GM23338 (cell line): ENCODE measurements at regions not wholly inside any gene's neighbourhood (a gene's known extent, or its start where the extent isn't known, plus 50 kb on each side); places are given as distances from the start of the nearest gene placed in this dataset.

Experiments
- ATAC-seq: fragments of 200-7000 bp; cut with Tn5 transposase; 3 replicates; pipeline ENCODE4 v1.9.1; 2020
- DNase-seq: peaks from one replicate; pipeline ENCODE4 v3.0.0-alpha.2; 2015; ENCODE audit warnings: low spot score
- H2AFZ ChIP-seq: fragments of 200-600 bp; sonication (generic); 2 replicates; pipeline ENCODE4 v1.8.0; 2016; ENCODE audit warnings: antibody characterized with exemption, mild to moderate bottlenecking, moderate library complexity
- H3F3A ChIP-seq: fragments of 200-600 bp; sonication (generic); replicated peaks from 2 replicates; pipeline ENCODE4 v1.8.0; 2017; ENCODE audit warnings: antibody characterized with exemption, mixed run types, low read depth
- H3K27ac ChIP-seq: fragments of 200-600 bp; sonication (generic); 2 replicates; pipeline ENCODE4 v1.6.1; 2016; ENCODE audit warnings: low read depth
- H3K27me3 ChIP-seq: fragments of 200-600 bp; sonication (generic); 2 replicates; pipeline ENCODE4 v1.8.0; 2016; ENCODE audit warnings: mild to moderate bottlenecking, mixed run types, moderate library complexity; ENCODE audit not compliant: insufficient read depth
- H3K36me3 ChIP-seq: fragments of 200-600 bp; sonication (generic); 2 replicates; pipeline ENCODE4 v1.8.0; 2016; ENCODE audit warnings: mild to moderate bottlenecking; ENCODE audit not compliant: insufficient read depth
- H3K4me1 ChIP-seq: fragments of 200-600 bp; sonication (generic); 2 replicates; pipeline ENCODE4 v1.8.0; 2016; ENCODE audit warnings: mild to moderate bottlenecking, moderate library complexity; ENCODE audit not compliant: insufficient read depth
- H3K4me2 ChIP-seq: fragments of 200-600 bp; sonication (generic); 2 replicates; pipeline ENCODE4 v1.7.1; 2017; ENCODE audit warnings: mixed run types
- H3K4me3 ChIP-seq: fragments of 200-600 bp; sonication (generic); 2 replicates; pipeline ENCODE4 v1.6.1; 2016; ENCODE audit warnings: mixed run types
- H3K79me2 ChIP-seq: fragments of 200-600 bp; sonication (generic); replicated peaks from 2 replicates; pipeline ENCODE4 v1.8.0; 2017; ENCODE audit warnings: mild to moderate bottlenecking; ENCODE audit not compliant: insufficient read depth
- H3K9me2 ChIP-seq: fragments of 200-600 bp; sonication (generic); 2 replicates; pipeline ENCODE4 v1.8.0; 2017; ENCODE audit not compliant: insufficient read depth
- H4K20me1 ChIP-seq: fragments of 200-600 bp; sonication (generic); replicated peaks from 2 replicates; pipeline ENCODE4 v1.8.0; 2017; ENCODE audit warnings: mild to moderate bottlenecking; ENCODE audit not compliant: insufficient read depth
- H3K27ac Mint-ChIP-seq: 2 replicates; pipeline ENCODE4 v1.8.0; 2020; ENCODE audit warnings: inconsistent platforms, mild to moderate bottlenecking, moderate library complexity, mixed read lengths
- H3K27me3 Mint-ChIP-seq: 3 replicates; pipeline ENCODE4 v1.8.0; 2022; ENCODE audit warnings: low read depth, mild to moderate bottlenecking, moderate library complexity, mixed read lengths, inconsistent platforms; ENCODE audit not compliant: insufficient read depth, poor library complexity
- H3K36me3 Mint-ChIP-seq: 3 replicates; pipeline ENCODE4 v1.8.0; 2021; ENCODE audit warnings: low read depth, mild to moderate bottlenecking, inconsistent platforms, moderate library complexity, mixed read lengths
- H3K4me1 Mint-ChIP-seq: 3 replicates; pipeline ENCODE4 v1.8.0; 2020; ENCODE audit warnings: mild to moderate bottlenecking, inconsistent platforms, mixed read lengths
- H3K4me3 Mint-ChIP-seq: 3 replicates; pipeline ENCODE4 v1.8.0; 2021; ENCODE audit warnings: moderate library complexity, mild to moderate bottlenecking, inconsistent platforms, mixed read lengths
- H3K9me3 Mint-ChIP-seq: 3 replicates; pipeline ENCODE4 v1.8.0; 2020; ENCODE audit warnings: moderate library complexity, mild to moderate bottlenecking, inconsistent platforms, mixed read lengths
- CREB1 ChIP-seq: fragments of 250-450 bp; sonication (Bioruptor Pico); IDR thresholded peaks from 2 replicates; pipeline ENCODE4 v1.5.0; 2020; ENCODE audit warnings: low read depth, mild to moderate bottlenecking, moderate library complexity
- EZH2 ChIP-seq: fragments of 200-600 bp; sonication (generic); IDR thresholded peaks from one replicate; pipeline ENCODE4 v1.8.0; 2017; ENCODE audit warnings: antibody characterized with exemption, mild to moderate bottlenecking, low read depth; ENCODE audit not compliant: unreplicated experiment
- EZH2phosphoT487 ChIP-seq: fragments of 200-600 bp; sonication (generic); IDR thresholded peaks from one replicate; pipeline ENCODE4 v1.8.1; 2018; ENCODE audit warnings: antibody characterized with exemption; ENCODE audit not compliant: unreplicated experiment
- JUNB ChIP-seq: IDR thresholded peaks from one replicate; pipeline ENCODE4 v1.6.1; 2016; ENCODE audit warnings: antibody characterized with exemption; ENCODE audit not compliant: unreplicated experiment
- NANOG ChIP-seq: IDR thresholded peaks from 2 replicates; pipeline ENCODE4 v1.6.1; 2016; ENCODE audit warnings: antibody characterized with exemption, borderline replicate concordance
- POLR2AphosphoS5 ChIP-seq: IDR thresholded peaks from 2 replicates; pipeline ENCODE4 v1.6.1; 2016; ENCODE audit warnings: antibody characterized with exemption, low read depth
- STAT1 ChIP-seq: IDR thresholded peaks from one replicate; pipeline ENCODE4 v1.6.1; 2016; ENCODE audit warnings: antibody characterized with exemption; ENCODE audit not compliant: unreplicated experiment
- ZNF114 ChIP-seq: fragments of 250-450 bp; sonication (Bioruptor Pico); IDR thresholded peaks from 2 replicates; pipeline ENCODE4 v1.5.0; 2020; ENCODE audit warnings: mild to moderate bottlenecking, moderate library complexity
- ZNF331 ChIP-seq: fragments of 250-450 bp; sonication (Bioruptor Pico); IDR thresholded peaks from 2 replicates; pipeline ENCODE4 v1.5.0; 2020; ENCODE audit warnings: low read depth, mild to moderate bottlenecking, moderate library complexity
- TF ChIP-seq, protein P1 (sequence below): IDR thresholded peaks from 2 replicates; pipeline ENCODE4 v1.6.1; 2016; ENCODE audit warnings: antibody characterized with exemption
- TF ChIP-seq, protein P2 (sequence below): IDR thresholded peaks from one replicate; pipeline ENCODE4 v1.6.1; 2018; ENCODE audit warnings: antibody characterized with exemption; ENCODE audit not compliant: unreplicated experiment
- TF ChIP-seq, protein P3 (sequence below), 2 experiments: fragments of 200-600 bp in 1 of 2; sonication (generic) in 1 of 2; conservative IDR thresholded peaks; 2 replicates each; pipeline versions ENCODE4 v1.5.1 to v1.6.1; 2016 to 2017; ENCODE audit warnings: antibody characterized with exemption in 2 of 2, low read depth in 2 of 2, mild to moderate bottlenecking in 2 of 2, moderate library complexity in 1 of 2

DNA sequence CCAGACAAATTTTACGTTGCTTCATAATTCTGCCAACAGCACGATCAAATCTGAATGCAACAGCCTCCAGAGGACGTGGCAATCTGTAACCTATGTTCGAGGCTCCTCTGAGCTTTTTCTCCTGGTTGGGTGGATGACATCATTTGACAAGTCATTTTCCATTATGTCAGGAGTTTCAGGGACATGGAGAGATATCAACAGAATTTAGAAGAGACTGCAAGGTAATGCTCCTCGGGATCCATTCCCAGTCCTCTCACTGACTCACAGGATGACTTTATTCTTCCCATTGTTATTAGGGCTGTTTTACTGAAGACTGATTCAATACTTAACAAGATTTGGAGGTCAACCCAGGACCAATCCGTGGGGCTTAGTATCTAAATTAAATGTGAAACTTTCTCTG lies 72.5 kb upstream of the RNF152 start (continued):
- TF ChIP-seq ZNF114 (no peak), CREB1 (CRISPR knock-in tag) (no peak)

DNA sequence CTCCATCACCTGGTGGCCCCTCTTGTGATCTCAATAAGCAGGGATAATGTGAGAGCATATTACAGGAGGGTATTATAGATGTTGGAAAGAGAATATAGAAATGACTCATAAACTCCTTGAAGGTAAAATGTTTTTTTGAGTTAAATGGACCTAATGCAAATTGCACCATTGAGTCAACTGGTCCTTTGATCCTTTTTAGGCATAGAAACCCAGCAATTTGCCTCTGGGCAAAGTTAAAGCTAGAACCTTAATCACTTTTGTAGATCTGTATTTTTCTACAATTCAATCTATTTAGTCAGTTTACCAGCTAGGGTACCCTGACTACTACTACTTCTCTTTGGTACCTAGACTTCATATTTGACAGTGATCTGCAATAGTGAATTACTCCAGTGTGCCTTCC lies 71.8 kb upstream of the RNF152 start:
- no peaks in the 10 kb centered on the region for H3K36me3 Mint-ChIP-seq
- Histone ChIP-seq H3K9me2 (0 out of 2 replicates have a peak, but pooled peaks cover 4% of the 10 kb centered on the region), H3K27ac (no peak overlapping the region), H3K4me3 (no peak overlapping the region), H3K4me1 (no peaks in the 10 kb centered on the region), H4K20me1 (no peaks in the 10 kb centered on the region), H2AFZ (no peak overlapping the region), H3F3A (no peaks in the 10 kb centered on the region), H3K27me3 (no peaks in the 10 kb centered on the region), H3K36me3 (no peaks in the 10 kb centered on the region), H3K4me2 (no peak overlapping the region), H3K79me2 (no peaks in the 10 kb centered on the region)
- DNase-seq: no peak
- no peak for TF ChIP-seq EZH2phosphoT487
- TF ChIP-seq, protein P1, sequence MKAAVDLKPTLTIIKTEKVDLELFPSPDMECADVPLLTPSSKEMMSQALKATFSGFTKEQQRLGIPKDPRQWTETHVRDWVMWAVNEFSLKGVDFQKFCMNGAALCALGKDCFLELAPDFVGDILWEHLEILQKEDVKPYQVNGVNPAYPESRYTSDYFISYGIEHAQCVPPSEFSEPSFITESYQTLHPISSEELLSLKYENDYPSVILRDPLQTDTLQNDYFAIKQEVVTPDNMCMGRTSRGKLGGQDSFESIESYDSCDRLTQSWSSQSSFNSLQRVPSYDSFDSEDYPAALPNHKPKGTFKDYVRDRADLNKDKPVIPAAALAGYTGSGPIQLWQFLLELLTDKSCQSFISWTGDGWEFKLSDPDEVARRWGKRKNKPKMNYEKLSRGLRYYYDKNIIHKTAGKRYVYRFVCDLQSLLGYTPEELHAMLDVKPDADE: no peak
- H3K9me3 Mint-ChIP-seq: no peaks in the 10 kb centered on the region; the same call in 2 of the 3 replicates
- ATAC-seq: no peak
- no peak overlapping the region for H3K4me3 Mint-ChIP-seq
- no peak overlapping the region for H3K27ac Mint-ChIP-seq
- no peaks in the 10 kb centered on the region for H3K27me3 Mint-ChIP-seq
- no peaks in the 10 kb centered on the region for H3K4me1 Mint-ChIP-seq

DNA sequence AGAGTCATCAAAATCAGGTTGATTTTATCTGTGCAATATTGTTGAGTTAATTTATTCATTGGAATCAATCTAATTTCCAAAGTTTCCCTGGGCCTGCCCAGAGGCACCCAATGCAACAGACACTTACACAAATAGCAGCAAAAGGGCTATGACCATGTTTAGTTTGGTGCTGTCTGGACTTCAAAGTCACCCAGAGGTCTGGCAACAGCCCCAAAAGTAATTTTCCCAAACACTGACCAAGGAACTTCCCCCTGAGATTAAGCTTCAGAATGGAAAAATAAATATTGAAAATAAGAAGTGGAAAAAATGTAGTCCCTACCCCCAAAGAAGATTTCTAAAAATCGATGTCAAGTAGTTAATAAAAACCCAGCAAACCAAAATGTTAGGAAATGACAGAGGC lies 70.9 kb upstream of the RNF152 start:
- H3K27ac ChIP-seq: no peak overlapping the region
- ATAC-seq: no peak
- H3K4me1 Mint-ChIP-seq: no peaks in the 10 kb centered on the region
- no peaks in the 10 kb centered on the region for H3F3A ChIP-seq
- H4K20me1 ChIP-seq: no peaks in the 10 kb centered on the region
- H3K36me3 ChIP-seq: no peaks in the 10 kb centered on the region
- H3K27ac Mint-ChIP-seq: no peak overlapping the region
- H3K9me2 ChIP-seq: 0 out of 2 replicates have a peak, but pooled peaks cover 6% of the 10 kb centered on the region
- no peak overlapping the region for H3K4me3 Mint-ChIP-seq
- H3K27me3 Mint-ChIP-seq: no peaks in the 10 kb centered on the region
- no peaks in the 10 kb centered on the region for H3K79me2 ChIP-seq
- no peaks in the 10 kb centered on the region for H3K36me3 Mint-ChIP-seq
- no peak overlapping the region for H3K4me3 ChIP-seq
- no peak overlapping the region for H3K4me2 ChIP-seq
- H2AFZ ChIP-seq: no peak overlapping the region
- H3K27me3 ChIP-seq: no peaks in the 10 kb centered on the region
- no peaks in the 10 kb centered on the region for H3K4me1 ChIP-seq
- no peaks in the 10 kb centered on the region; the same call in 2 of the 3 replicates for H3K9me3 Mint-ChIP-seq
- no peak for DNase-seq
- TF ChIP-seq ZNF114 (no peak), ZNF331 (CRISPR knock-in tag) (no peak), JUNB (no peak), STAT1 (no peak), NANOG (no peak), EZH2 (no peak), POLR2AphosphoS5 (no peak)
- TF ChIP-seq, protein P2, sequence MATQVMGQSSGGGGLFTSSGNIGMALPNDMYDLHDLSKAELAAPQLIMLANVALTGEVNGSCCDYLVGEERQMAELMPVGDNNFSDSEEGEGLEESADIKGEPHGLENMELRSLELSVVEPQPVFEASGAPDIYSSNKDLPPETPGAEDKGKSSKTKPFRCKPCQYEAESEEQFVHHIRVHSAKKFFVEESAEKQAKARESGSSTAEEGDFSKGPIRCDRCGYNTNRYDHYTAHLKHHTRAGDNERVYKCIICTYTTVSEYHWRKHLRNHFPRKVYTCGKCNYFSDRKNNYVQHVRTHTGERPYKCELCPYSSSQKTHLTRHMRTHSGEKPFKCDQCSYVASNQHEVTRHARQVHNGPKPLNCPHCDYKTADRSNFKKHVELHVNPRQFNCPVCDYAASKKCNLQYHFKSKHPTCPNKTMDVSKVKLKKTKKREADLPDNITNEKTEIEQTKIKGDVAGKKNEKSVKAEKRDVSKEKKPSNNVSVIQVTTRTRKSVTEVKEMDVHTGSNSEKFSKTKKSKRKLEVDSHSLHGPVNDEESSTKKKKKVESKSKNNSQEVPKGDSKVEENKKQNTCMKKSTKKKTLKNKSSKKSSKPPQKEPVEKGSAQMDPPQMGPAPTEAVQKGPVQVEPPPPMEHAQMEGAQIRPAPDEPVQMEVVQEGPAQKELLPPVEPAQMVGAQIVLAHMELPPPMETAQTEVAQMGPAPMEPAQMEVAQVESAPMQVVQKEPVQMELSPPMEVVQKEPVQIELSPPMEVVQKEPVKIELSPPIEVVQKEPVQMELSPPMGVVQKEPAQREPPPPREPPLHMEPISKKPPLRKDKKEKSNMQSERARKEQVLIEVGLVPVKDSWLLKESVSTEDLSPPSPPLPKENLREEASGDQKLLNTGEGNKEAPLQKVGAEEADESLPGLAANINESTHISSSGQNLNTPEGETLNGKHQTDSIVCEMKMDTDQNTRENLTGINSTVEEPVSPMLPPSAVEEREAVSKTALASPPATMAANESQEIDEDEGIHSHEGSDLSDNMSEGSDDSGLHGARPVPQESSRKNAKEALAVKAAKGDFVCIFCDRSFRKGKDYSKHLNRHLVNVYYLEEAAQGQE: no peak
- TF ChIP-seq, protein P3, sequence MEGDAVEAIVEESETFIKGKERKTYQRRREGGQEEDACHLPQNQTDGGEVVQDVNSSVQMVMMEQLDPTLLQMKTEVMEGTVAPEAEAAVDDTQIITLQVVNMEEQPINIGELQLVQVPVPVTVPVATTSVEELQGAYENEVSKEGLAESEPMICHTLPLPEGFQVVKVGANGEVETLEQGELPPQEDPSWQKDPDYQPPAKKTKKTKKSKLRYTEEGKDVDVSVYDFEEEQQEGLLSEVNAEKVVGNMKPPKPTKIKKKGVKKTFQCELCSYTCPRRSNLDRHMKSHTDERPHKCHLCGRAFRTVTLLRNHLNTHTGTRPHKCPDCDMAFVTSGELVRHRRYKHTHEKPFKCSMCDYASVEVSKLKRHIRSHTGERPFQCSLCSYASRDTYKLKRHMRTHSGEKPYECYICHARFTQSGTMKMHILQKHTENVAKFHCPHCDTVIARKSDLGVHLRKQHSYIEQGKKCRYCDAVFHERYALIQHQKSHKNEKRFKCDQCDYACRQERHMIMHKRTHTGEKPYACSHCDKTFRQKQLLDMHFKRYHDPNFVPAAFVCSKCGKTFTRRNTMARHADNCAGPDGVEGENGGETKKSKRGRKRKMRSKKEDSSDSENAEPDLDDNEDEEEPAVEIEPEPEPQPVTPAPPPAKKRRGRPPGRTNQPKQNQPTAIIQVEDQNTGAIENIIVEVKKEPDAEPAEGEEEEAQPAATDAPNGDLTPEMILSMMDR (conservative IDR thresholded peaks at IDR 0.05; ENCODE audit: low read depth in 2 of 2): no peak
- TF ChIP-seq, protein P1: no peak
